Fibroblast of mammary gland (primary cell): ENCODE measurements at regions not wholly inside any gene's neighbourhood (a gene's known extent, or its start where the extent isn't known, plus 50 kb on each side); places are given as distances from the start of the nearest gene placed in this dataset.
"Not testable (repeated sequence)": the region's sequence is repeated elsewhere in the genome, so short reads cannot be mapped to it uniquely, and the experiment has no call there.

Experiments used
- DNase-seq: peaks from one replicate; pipeline ENCODE4 v3.0.0-alpha.2; 2010; ENCODE audit warnings: low read depth
- H3K4me3 ChIP-seq: 2 replicates; pipeline ENCODE4 v1.5.1; 2011; ENCODE audit warnings: low read depth, mild to moderate bottlenecking, low read length, moderate library complexity; ENCODE audit not compliant: control insufficient read depth

- DNase-seq, H3K4me3 ChIP-seq: not testable (repeated sequence)
Observed at GRCh38 chr2:87406406-87407175, 341.3 kb upstream of the PLGLB2 start.

- DNase-seq = not testable (repeated sequence)
Observed at GRCh38 chr2:87409601-87410000, 338.3 kb upstream of the PLGLB2 start.

GRCh38 chr2:87410371-87410770, 337.5 kb upstream of the PLGLB2 start:
- not testable (repeated sequence) for DNase-seq, H3K4me3 ChIP-seq

More at GRCh38 chr2:87409601-87410000, 338.3 kb upstream of the PLGLB2 start:
- H3K4me3 ChIP-seq = not testable (repeated sequence)

DNA sequence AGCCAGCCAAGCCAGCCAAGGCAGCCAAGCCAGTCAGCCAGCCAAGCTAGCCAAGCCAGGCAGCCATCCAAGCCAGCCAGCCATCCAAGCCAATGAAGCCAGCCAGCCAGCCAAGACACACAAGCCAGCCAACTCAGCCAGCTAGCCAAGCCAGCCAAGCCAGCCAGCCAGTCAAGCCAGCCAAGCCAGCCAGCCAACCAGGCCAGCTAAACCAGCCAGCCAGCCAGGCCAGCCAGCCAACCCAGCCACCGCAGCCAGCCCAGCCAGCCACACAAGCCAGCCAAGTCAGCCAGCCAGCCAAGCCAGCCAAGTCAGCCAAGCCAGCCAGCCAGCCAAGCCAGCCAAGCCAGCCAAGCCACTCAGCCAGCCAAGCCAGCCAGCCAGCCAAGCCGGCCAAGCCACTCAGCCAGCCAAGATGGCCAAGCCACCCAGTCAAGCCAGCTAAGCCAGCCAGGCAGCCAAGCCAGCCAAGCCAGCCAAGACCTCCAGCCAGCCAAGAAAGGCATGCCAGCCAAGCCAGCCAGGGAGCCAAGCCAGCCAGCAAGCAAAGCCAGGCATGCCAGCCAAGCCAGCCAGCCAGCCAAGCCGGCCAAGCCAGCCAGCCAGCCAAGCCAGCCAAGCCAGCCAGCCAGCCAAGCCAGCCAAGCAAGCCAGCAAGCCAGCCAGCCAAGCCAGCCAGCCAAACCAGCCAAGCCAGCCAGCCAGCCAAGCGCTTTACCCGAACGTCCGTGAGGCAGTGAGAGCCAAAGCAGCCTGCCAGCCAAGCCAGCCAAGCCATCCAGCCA, 335.7 kb upstream of the PLGLB2 start:
- H3K4me3 ChIP-seq, DNase-seq: not testable (repeated sequence)

GRCh38 chr2:87414331-87414730, 333.6 kb upstream of the PLGLB2 start:
- DNase-seq, H3K4me3 ChIP-seq: not testable (repeated sequence)

GRCh38 chr2:87414795-87415570, 332.9 kb upstream of the PLGLB2 start:
- not testable (repeated sequence) for H3K4me3 ChIP-seq

DNA sequence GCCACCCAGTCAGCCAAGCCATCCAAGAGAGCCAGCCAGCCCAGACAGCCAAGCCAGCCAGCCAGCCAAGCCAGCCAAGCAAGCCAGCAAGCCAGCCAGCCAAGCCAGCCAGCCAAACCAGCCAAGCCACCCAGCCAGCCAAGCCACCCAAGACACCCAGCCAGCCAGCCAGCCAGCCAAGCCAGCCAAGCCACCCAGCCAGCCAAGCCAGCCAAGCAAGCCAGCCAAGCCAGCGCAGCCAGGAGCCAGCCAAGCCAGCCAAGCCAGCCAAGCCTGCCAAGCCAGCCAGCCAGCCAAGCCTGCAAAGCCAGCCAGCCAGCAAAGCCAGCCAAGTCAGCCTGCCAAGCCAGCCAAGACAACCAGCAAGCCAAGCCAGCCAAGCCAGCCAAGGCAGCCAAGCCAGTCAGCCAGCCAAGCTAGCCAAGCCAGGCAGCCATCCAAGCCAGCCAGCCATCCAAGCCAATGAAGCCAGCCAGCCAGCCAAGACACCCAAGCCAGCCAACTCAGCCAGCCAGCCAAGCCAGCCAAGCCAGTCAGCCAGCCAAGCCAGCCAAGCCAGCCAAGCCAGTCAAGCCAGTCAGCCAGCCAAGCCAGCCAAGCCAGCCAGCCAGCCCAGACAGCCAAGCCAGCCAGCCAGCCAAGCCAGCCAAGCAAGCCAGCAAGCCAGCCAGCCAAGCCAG, 332.2 kb upstream of the PLGLB2 start:
- not testable (repeated sequence) for DNase-seq, H3K4me3 ChIP-seq

More at GRCh38 chr2:87414795-87415570, 332.9 kb upstream of the PLGLB2 start:
- DNase-seq = not testable (repeated sequence)

- not testable (repeated sequence) for H3K4me3 ChIP-seq, DNase-seq
Observed at GRCh38 chr2:87416266-87416592, 331.7 kb upstream of the PLGLB2 start.

DNA sequence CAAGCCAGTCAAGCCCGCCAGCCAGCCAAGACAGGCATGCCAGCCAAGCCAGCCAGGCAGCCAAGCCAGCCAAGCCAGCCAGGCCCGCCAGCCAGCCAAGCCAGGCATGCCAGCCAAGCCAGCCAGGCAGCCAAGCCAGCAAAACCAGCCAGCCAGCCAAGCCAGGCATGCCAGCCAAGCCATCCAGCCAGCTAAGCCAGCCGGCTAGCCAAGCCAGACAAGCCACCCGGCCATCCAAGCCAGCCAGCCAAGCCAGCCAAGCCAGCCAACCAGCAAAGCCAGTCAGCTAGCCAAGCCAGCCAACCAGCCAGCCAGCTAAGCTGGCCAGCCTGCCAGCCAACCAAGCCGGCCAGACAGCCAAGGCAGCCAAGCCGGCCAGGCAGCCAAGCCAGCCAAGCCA, 330.7 kb upstream of the PLGLB2 start:
- not testable (repeated sequence) for DNase-seq, H3K4me3 ChIP-seq

- not testable (repeated sequence) for DNase-seq, H3K4me3 ChIP-seq
Observed at GRCh38 chr2:87417742-87418567, 329.9 kb upstream of the PLGLB2 start.

- not testable (repeated sequence) for DNase-seq, H3K4me3 ChIP-seq
Observed at GRCh38 chr2:87418823-87419822, 328.8 kb upstream of the PLGLB2 start.

DNA sequence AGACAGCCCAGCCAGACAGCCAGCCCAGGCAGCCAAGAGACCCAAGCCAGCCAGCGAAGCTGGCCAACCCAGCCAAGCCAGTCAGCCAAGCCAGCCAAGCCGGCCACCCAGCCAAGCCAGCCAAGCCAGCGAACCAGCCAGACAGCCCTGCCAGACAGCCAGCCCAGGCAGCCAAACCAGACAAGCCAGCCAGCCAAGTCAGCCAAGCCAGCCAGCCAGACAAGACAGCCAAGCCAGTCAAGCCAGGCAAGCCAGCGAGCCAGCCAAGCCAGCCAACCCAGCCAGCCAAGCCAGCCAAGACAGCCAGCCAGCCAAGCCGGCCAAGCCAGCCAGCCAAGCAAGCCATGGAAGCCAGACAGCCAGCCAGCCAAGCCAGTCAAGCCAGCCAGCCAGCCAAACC, 327.9 kb upstream of the PLGLB2 start:
- not testable (repeated sequence) for H3K4me3 ChIP-seq, DNase-seq

DNA sequence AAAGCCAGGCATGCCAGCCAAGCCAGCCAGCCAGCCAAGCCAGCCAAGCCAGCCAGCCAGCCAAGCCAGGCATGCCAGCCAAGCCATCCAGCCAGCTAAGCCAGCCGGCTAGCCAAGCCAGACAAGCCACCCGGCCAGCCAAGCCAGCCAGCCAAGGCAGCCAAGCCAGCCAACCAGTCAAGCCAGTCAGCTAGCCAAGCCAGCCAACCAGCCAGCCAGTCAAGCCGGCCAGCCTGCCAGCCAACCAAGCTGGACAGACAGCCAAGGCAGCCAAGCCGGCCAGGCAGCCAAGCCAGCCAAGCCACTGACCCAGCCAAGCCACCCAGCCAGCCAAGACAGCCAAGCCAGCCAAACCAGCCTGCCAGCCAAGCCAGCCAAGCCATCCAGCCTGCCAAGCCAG, 326.9 kb upstream of the PLGLB2 start:
- not testable (repeated sequence) for H3K4me3 ChIP-seq, DNase-seq

DNA sequence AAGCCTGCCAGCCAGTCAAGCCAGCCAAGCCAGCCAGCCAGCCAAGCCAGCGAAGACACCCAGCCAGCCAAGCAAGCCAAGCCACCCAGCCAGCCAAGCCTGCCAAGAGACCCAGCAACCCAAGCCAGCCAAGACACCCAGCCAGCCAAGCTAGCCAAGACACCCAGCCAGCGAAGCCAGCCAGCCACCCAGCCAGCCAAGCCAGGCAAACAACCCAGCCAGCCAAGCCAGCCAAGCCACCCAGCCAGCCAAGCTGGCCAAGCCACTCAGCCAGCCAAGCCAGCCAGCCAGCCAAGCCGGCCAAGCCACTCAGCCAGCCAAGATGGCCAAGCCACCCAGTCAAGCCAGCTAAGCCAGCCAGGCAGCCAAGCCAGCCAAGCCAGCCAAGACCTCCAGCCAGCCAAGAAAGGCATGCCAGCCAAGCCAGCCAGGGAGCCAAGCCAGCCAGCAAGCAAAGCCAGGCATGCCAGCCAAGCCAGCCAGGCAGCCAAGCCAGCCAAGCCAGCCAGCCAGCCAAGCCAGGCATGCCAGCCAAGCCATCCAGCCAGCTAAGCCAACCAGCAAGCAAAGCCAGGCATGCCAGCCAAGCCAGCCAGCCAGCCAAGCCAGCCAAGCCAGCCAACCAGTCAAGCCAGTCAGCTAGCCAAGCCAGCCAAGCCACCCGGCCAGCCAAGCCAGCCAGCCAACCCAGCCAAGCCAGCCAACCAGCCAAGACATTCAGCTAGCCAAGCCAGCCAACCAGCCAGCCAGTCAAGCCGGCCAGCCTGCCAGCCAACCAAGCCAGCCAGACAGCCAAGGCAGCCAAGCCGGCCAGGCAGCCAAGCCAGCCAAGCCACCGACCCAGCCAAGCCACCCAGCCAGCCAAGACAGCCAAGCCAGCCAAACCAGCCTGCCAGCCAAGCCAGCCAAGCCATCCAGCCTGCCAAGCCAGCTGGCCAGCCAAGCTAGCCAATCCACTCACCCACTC, 323.8 kb upstream of the PLGLB2 start:
- not testable (repeated sequence) for H3K4me3 ChIP-seq, DNase-seq

GRCh38 chr2:87424763-87425154, 323.1 kb upstream of the PLGLB2 start:
- H3K4me3 ChIP-seq, DNase-seq: not testable (repeated sequence)
